ENCODE measurements at regions not wholly inside any gene's neighbourhood (a gene's known extent, or its start where the extent isn't known, plus 50 kb on each side); places are given as distances from the start of the nearest gene placed in this dataset.

DNA sequence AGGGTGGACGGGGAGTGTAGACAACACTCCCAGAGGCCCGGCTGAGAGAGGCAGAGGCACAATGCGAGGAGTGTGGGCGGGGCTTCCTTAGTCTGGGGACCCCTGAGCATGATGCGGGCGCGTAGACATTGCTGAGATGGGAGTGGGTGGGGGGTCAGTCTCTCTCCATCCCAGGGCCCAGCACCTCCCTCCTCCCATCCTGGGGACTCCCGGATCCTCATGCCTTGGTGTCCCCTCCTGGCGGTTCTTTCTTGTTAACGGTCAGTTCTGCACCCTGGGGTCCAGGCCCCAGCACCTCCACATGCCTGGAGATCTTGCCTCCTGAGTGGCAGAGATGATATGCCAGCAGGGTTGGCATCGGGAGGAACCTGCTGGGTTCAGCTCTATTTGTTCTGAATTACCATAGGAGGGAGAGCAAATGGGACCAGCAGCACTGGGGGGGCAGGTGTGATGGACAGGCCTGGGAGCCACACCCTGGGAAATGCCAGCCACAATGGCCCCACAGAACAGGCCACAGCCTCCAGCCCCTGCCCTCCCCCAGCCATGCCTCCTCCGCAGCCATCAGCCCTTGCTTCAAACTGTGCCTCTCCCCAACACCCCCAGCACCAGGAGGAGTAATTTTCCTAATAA is 55.7 kb downstream of the RTL6 start:
- no peaks in the 10 kb centered on the region for H3K36me3 ChIP-seq
- peaks cover 0 to 2% of the 10 kb centered on the region in 2 donors for H3K4me1 ChIP-seq
- no peak overlapping the region for H3K4me3 ChIP-seq
- H3K9me3 ChIP-seq: peaks cover 0 to 11% of the 10 kb centered on the region in 2 donors
- ATAC-seq (no peak), DNase-seq (no peak)
- TF ChIP-seq, protein P1, sequence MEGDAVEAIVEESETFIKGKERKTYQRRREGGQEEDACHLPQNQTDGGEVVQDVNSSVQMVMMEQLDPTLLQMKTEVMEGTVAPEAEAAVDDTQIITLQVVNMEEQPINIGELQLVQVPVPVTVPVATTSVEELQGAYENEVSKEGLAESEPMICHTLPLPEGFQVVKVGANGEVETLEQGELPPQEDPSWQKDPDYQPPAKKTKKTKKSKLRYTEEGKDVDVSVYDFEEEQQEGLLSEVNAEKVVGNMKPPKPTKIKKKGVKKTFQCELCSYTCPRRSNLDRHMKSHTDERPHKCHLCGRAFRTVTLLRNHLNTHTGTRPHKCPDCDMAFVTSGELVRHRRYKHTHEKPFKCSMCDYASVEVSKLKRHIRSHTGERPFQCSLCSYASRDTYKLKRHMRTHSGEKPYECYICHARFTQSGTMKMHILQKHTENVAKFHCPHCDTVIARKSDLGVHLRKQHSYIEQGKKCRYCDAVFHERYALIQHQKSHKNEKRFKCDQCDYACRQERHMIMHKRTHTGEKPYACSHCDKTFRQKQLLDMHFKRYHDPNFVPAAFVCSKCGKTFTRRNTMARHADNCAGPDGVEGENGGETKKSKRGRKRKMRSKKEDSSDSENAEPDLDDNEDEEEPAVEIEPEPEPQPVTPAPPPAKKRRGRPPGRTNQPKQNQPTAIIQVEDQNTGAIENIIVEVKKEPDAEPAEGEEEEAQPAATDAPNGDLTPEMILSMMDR (IDR thresholded peaks at IDR 0.05): no peak
- intact Hi-C loops (cut with DNase I): no loop called here
- no peaks in the 10 kb centered on the region for H3K27me3 ChIP-seq
- no peak overlapping the region for H3K27ac ChIP-seq

DNA sequence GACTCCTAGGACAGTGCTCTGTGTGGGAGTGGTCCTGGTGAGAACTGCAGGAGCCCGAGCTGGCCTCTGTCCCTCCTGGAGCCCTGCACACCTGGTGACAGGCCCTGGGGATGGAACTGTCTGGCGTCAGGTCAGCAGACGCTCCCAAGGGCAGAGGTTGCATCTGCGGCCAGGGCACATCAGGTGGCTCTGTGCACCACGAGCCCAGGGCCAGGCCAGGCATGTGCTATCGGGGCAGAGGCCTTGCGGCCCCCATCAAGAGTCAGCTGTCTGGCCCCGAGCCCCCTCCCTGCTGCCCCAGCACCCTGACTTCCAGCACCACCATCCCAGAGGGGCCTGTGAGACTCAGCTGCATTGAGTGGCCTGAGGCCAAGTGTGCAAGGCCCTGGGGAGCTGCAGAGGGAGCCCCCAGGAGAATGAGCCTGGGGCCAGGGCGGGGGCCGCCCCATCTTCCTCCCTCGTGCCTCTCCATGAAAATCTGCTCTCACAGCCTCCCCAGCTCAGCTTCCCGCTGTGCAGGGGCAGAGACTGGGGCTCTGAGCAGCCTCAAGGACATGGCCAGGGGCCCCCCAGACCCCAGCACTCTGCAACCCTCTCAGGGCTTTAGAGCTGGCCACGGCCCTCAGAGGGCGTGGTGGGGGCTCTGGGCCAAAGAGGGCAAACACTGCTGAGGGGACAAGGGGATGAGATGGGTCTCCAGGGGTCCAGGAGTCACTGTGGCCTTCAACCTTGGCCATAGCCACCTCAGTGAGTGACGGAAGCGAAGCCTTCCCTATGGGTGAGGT is 56.4 kb downstream of the RTL6 start:
- peaks cover 0 to 2% of the 10 kb centered on the region in 2 donors for H3K4me1 ChIP-seq
- no peak overlapping the region for H3K4me3 ChIP-seq
- no peaks in the 10 kb centered on the region for H3K27me3 ChIP-seq
- no peaks in the 10 kb centered on the region for H3K36me3 ChIP-seq
- no peak overlapping the region for H3K27ac ChIP-seq
- no peak for DNase-seq
- intact Hi-C loops (cut with DNase I): no loop called here
- ATAC-seq: no peak
- TF ChIP-seq, protein P1 (IDR thresholded peaks at IDR 0.05): no peak
- H3K9me3 ChIP-seq: peaks cover 0 to 5% of the 10 kb centered on the region in 2 donors

DNA sequence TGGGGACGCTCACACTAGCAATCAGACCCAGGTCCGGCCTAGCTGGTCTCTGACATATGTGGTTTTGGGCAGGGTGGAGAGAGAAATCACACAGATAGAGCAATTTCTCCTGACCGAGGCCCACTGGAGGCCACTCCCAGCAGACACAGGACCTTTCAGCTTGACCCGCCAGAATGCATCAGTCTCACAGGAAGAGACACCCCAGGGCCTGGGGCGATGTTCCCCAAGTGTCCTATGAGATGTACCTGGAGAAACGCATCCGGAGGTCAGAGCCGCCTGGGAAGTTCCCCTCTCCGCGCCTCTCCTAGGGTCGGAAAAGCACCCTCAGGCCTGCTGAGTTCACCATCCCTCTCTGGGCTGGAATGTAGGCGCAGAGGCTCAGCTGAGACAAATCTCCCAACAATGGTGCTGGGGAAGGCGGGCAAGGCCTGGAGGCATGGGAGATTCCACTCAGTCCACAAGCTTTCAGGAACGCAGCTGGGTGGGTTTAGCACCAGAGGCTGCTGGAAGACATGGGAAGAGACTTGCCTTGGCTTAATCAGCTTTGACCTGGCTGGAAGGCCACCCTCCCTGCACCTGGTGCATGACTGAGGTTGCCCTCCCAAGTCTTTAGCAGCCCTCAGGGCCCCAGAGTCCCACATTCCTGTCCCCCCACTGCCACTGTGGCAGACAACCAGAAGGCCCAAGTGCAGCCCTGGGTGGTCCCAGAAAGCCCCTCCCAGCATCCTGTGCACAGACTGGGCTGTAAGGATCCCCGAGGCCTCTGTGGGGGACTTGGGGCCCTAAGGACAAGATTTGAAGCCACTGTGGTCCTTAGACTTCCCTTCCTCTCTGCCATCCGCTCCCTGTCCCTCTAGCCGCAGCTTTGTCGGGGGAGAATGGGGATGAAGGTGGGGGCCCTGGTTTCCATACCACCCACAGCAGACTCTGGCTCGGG is 57.5 kb downstream of the RTL6 start:
- Histone ChIP-seq H3K9me3 (no peaks in the 10 kb centered on the region), H3K27me3 (no peaks in the 10 kb centered on the region), H3K4me1 (peaks cover 0 to 2% of the 10 kb centered on the region in 2 donors), H3K27ac (no peak overlapping the region), H3K36me3 (no peaks in the 10 kb centered on the region), H3K4me3 (no peak overlapping the region)
- intact Hi-C loops (cut with DNase I): no loop called here
- TF ChIP-seq, protein P1 (IDR thresholded peaks at IDR 0.05): no peak
- ATAC-seq: no peak
- DNase-seq: no peak

DNA sequence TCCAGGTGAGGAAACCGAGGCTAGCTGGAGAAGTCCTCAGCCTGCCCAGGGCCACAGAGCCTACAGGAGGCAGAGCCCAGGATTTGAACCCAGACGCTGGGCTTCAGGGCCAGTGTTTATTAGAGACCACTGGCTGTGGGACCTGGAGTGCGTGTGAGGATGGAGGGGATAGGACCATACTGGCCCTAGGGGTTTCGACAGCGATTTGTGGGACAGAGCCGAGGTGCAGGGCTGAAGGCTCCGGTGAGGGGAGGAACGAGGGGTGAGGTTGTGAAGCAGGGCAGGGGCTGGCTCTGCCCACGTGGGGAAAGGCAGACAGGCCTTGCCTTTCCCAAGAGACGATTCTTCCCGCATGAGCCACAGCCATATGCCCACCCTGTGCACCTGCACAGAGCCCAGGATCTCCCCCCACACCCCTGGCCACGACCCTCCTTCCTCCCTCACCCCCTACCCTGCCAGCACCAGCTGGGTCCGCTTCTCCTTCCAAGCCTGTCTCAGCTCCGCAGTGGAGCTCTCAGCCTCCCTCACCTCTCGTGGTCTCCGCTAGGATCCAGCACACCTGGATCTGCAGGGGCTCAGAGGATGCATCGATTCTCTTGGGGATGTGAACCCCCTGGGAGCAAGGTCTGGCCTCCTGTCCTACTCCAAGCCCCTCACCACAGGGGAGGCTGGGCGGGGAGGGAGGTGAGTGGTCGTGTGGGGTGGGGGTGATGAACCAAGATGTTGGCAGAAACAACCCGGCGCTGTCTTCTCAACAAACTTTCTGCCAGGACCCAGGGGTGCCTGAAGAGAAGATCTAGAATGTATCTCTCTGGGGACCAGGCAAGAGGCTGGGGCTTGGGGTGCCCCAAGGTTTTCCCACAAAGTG is 58.4 kb downstream of the RTL6 start:
- no peaks in the 10 kb centered on the region for H3K27me3 ChIP-seq
- no peak for DNase-seq
- no peak overlapping the region for H3K4me3 ChIP-seq
- TF ChIP-seq, protein P1 (IDR thresholded peaks at IDR 0.05): no peak
- H3K27ac ChIP-seq: no peak overlapping the region
- H3K9me3 ChIP-seq: no peaks in the 10 kb centered on the region
- H3K4me1 ChIP-seq: peaks cover 0 to 2% of the 10 kb centered on the region in 2 donors
- intact Hi-C loops (cut with DNase I): no loop called here
- no peak for ATAC-seq
- no peaks in the 10 kb centered on the region for H3K36me3 ChIP-seq
